ENCODE measurements at regions not wholly inside any gene's neighbourhood (a gene's known extent, or its start where the extent isn't known, plus 50 kb on each side); places are given as distances from the start of the nearest gene placed in this dataset.

- ChIA-PET CTCF (no interaction called here), POLR2A (no interaction called here)
- no peak for TF ChIP-seq L3MBTL2 (conservative IDR thresholded peaks at IDR 0.05)
- no peak for TF ChIP-seq LEF1 (IDR thresholded peaks at IDR 0.05; ENCODE audit: borderline replicate concordance)
- no peak for TF ChIP-seq HDGF (IDR thresholded peaks at IDR 0.05; ENCODE audit: borderline replicate concordance)
- TF ChIP-seq ELF4 (IDR thresholded peaks at IDR 0.05): no peak
- TF ChIP-seq FOXA1 (IDR thresholded peaks at IDR 0.05): no peak
- no peak for TF ChIP-seq ARNT (IDR thresholded peaks at IDR 0.05)
- no peak for TF ChIP-seq CTBP1 (IDR thresholded peaks at IDR 0.05; ENCODE audit: borderline replicate concordance)
- DNase-seq (ENCODE audit: extremely low spot score): no peak
Observed at GRCh38 chr6:126682440-126682839, 342.5 kb downstream of the CENPW start.

DNA sequence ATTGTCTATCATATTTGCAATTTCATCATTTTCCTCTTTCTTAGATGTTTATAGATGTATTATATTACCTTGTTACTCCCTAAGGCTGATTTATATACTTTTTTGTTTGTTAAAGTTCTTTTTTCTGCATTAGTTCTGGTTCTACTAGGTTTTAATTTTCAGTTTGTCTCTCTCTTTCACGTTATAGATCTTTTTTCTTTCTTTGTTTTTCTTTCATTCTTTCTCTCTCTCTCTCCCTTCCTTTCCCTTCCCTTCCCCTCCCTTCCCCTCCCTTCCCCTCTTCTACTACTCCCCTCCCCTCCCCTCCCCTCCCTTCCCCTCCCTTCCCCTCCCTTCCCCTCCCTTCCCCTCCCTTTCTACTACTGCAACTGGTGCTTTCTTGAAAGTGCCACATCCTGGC, 345.3 kb downstream of the CENPW start:
- DNase-seq (ENCODE audit: extremely low spot score): no peak
- TF ChIP-seq NFRKB (IDR thresholded peaks at IDR 0.05): no peak
- TF ChIP-seq LEF1 (IDR thresholded peaks at IDR 0.05; ENCODE audit: borderline replicate concordance): no peak
- TF ChIP-seq HDGF (IDR thresholded peaks at IDR 0.05; ENCODE audit: borderline replicate concordance): no peak
- TF ChIP-seq TARDBP (IDR thresholded peaks at IDR 0.05): no peak
- TF ChIP-seq ZNF384 (IDR thresholded peaks at IDR 0.05): no peak
- TF ChIP-seq L3MBTL2 (conservative IDR thresholded peaks at IDR 0.05): no peak
- TF ChIP-seq ARNT (IDR thresholded peaks at IDR 0.05): no peak
- TF ChIP-seq CTBP1 (IDR thresholded peaks at IDR 0.05; ENCODE audit: borderline replicate concordance): no peak
- TF ChIP-seq FOXM1 (IDR thresholded peaks at IDR 0.05; ENCODE audit: borderline replicate concordance): no peak
- TF ChIP-seq PKNOX1 (IDR thresholded peaks at IDR 0.05): no peak
- no peak for TF ChIP-seq SP1 (IDR thresholded peaks at IDR 0.05)
- no peak for TF ChIP-seq BHLHE40 (IDR thresholded peaks at IDR 0.05; ENCODE audit: borderline replicate concordance)
- no peak for TF ChIP-seq SUZ12 (IDR thresholded peaks at IDR 0.05)
- no peak for TF ChIP-seq FOXK2 (IDR thresholded peaks at IDR 0.05)
- TF ChIP-seq FOXA1 (IDR thresholded peaks at IDR 0.05): no peak
- no peak for TF ChIP-seq ELF4 (IDR thresholded peaks at IDR 0.05)
- CTCF ChIA-PET: no interaction called here
- POLR2A ChIA-PET: no interaction called here

DNA sequence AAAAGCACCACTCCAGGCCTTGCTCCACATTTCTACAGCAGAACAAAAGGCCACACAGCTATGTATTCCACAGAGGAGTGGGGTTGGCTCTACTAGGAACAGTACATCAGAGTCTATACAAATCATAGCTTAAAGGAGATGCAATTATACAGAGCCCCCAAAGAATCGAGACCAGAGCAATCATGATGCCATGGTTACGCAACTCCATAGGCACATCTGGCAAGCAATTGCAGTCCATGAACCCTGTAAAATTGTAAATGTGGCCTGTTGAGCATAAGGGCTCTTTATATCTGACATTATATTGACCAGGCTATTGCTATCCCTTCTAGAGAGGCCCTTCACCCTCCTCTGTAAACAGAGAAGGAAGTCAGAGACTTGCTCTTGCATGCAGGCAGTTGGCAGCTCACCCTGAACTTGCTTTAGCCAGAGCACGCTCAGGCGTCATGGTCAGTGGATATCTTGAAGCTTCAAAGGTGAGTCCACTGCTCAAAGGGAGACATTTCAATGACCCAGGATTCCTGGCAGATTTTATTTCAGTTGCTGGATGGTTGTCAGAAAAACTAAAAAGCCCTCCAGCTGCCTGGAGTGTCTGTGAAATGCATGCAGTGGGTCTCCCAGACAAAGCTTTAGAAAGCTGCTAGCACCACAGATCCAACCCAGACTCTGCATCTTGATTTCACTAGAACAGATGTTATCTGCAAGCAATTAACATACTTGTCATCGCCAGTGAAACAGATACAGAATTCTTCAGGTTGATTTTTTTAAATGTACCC, 357.2 kb downstream of the CENPW start:
- no peak for DNase-seq (ENCODE audit: extremely low spot score)
- no peak for TF ChIP-seq TARDBP (IDR thresholded peaks at IDR 0.05)
- no peak for TF ChIP-seq NFRKB (IDR thresholded peaks at IDR 0.05)
- no peak for TF ChIP-seq FOXM1 (IDR thresholded peaks at IDR 0.05; ENCODE audit: borderline replicate concordance)
- TF ChIP-seq ZNF384 (IDR thresholded peaks at IDR 0.05): no peak
- no peak for TF ChIP-seq PKNOX1 (IDR thresholded peaks at IDR 0.05)
- no peak for TF ChIP-seq L3MBTL2 (conservative IDR thresholded peaks at IDR 0.05)
- TF ChIP-seq SP1 (IDR thresholded peaks at IDR 0.05): no peak
- no peak for TF ChIP-seq ELF4 (IDR thresholded peaks at IDR 0.05)
- TF ChIP-seq HDGF (IDR thresholded peaks at IDR 0.05; ENCODE audit: borderline replicate concordance): no peak
- no peak for TF ChIP-seq BHLHE40 (IDR thresholded peaks at IDR 0.05; ENCODE audit: borderline replicate concordance)
- TF ChIP-seq CTBP1 (IDR thresholded peaks at IDR 0.05; ENCODE audit: borderline replicate concordance): no peak
- no peak for TF ChIP-seq FOXK2 (IDR thresholded peaks at IDR 0.05)
- no peak for TF ChIP-seq LEF1 (IDR thresholded peaks at IDR 0.05; ENCODE audit: borderline replicate concordance)
- no peak for TF ChIP-seq FOXA1 (IDR thresholded peaks at IDR 0.05)
- no peak for TF ChIP-seq SUZ12 (IDR thresholded peaks at IDR 0.05)
- TF ChIP-seq ARNT (IDR thresholded peaks at IDR 0.05): no peak
- ChIA-PET POLR2A (no interaction called here), CTCF (interaction anchor here (0.6 to 1.2 kb wide), 2 partner anchors 11 to 108 kb away, joined by 3 read pairs; no protein-coding TSS in a partner anchor)

GRCh38 chr6:126698732-126699240, 358.9 kb downstream of the CENPW start:
- TF ChIP-seq FOXA1 (IDR thresholded peaks at IDR 0.05) (no peak), FOXK2 (IDR thresholded peaks at IDR 0.05) (no peak), NFRKB (IDR thresholded peaks at IDR 0.05) (no peak), SUZ12 (IDR thresholded peaks at IDR 0.05) (no peak), ARNT (IDR thresholded peaks at IDR 0.05) (no peak), SP1 (IDR thresholded peaks at IDR 0.05) (no peak), FOXM1 (IDR thresholded peaks at IDR 0.05; ENCODE audit: borderline replicate concordance) (no peak), BHLHE40 (IDR thresholded peaks at IDR 0.05; ENCODE audit: borderline replicate concordance) (no peak), LEF1 (IDR thresholded peaks at IDR 0.05; ENCODE audit: borderline replicate concordance) (no peak), CTBP1 (IDR thresholded peaks at IDR 0.05; ENCODE audit: borderline replicate concordance) (no peak), ZNF384 (IDR thresholded peaks at IDR 0.05) (no peak)
- ChIA-PET CTCF (no interaction called here), POLR2A (no interaction called here)
- DNase-seq (ENCODE audit: extremely low spot score): no peak

DNA sequence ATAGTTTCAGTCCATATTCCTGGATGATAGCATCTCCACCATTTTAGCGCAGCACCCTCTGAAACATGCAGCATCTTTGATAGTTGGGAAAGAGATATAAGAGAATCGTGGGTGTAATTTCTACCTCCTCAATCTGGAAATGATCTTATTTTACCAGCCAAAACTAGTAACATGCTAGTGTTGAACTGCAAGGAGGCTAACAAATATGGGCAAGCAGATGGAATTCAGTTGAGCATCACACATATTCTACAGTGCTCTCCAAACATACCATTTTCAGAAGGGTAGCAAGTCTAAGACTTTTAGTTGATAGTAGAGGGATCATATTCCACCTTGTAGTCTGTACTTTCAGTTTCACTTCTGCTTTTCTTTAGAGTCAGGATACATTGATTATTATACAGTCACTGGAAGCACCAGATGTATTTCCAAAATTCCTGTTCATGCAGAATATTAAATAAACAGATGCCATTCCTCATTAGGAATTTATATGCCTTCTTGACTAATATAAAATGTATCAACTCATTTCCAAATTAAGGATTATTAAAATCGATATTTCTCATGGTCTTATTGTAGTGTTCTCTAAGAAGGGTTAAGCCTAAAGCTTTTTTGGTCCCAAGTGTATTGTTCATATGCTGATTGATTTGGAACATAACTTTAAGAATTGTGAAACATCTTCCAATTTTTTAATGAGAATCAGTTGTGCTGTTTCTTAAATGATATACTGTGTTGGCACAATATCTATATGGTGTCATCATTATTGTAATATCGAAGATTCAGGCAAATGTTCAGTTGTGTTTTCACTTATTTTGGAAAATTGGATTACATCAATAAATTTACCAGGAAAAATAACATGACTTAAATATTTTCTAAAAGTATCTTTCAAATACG, 362.0 kb downstream of the CENPW start:
- DNase-seq (ENCODE audit: extremely low spot score): no peak
- ChIA-PET POLR2A (no interaction called here), CTCF (no interaction called here)
- TF ChIP-seq ELF4 (IDR thresholded peaks at IDR 0.05): no peak

GRCh38 chr6:126716032-126716431, 376.1 kb downstream of the CENPW start:
- POLR2A ChIA-PET: no interaction called here
- no peak for DNase-seq (ENCODE audit: extremely low spot score)
- CTCF ChIA-PET: no interaction called here
- TF ChIP-seq FOXA1 (IDR thresholded peaks at IDR 0.05) (no peak), LEF1 (IDR thresholded peaks at IDR 0.05; ENCODE audit: borderline replicate concordance) (no peak), ZNF384 (IDR thresholded peaks at IDR 0.05) (no peak), CTBP1 (IDR thresholded peaks at IDR 0.05; ENCODE audit: borderline replicate concordance) (no peak)

Data from HEK293T (cell line).